ENCODE measurements at regions not wholly inside any gene's neighbourhood (a gene's known extent, or its start where the extent isn't known, plus 50 kb on each side); places are given as distances from the start of the nearest gene placed in this dataset.

GRCh38 chr2:120495586-120495985 is 149.7 kb downstream of the INHBB start:
- no peak overlapping the region for H3K4ac ChIP-seq (ENCODE audit: low read depth, low read length)
- no peak overlapping the region for H3K4me3 ChIP-seq (ENCODE audit: low read depth, low read length)
- H2AFZ ChIP-seq (ENCODE audit: insufficient read depth, low read length, poor library complexity), result no peak overlapping the region
- H3K4me2 ChIP-seq (ENCODE audit: low read length), result no peak overlapping the region
- H4K91ac ChIP-seq (ENCODE audit: low read depth, low read length), result no peak overlapping the region
- H4K8ac ChIP-seq (ENCODE audit: low read depth, low read length), result no peak overlapping the region
- H3K27ac ChIP-seq (ENCODE audit: low read depth, low read length), result no peak overlapping the region
- peaks cover 4% of the 10 kb centered on the region for H3K9me3 ChIP-seq (ENCODE audit: insufficient read depth, low read depth, low read length)
- no peaks in the 10 kb centered on the region for H3K36me3 ChIP-seq (ENCODE audit: control insufficient read depth in 1 of 2, insufficient read depth in 2 of 2, low read length in 2 of 2)
- no peaks in the 10 kb centered on the region for H3K79me1 ChIP-seq (ENCODE audit: low read length)
- H4K12ac ChIP-seq (ENCODE audit: low read depth, low read length), result no peak overlapping the region
- no peak overlapping the region for H2BK12ac ChIP-seq (ENCODE audit: low read length)
- no peak overlapping the region for H2AK5ac ChIP-seq (ENCODE audit: low read length)
- no peak overlapping the region for H3K18ac ChIP-seq (ENCODE audit: low read length)
- no peaks in the 10 kb centered on the region for H3K4me1 ChIP-seq (ENCODE audit: control insufficient read depth in 1 of 2, insufficient read depth in 2 of 2, low read length in 2 of 2)
- no peak overlapping the region for H2BK5ac ChIP-seq (ENCODE audit: low read depth, low read length, poor library complexity)
- no peak for DNase-seq
- H2BK120ac ChIP-seq (ENCODE audit: insufficient read depth, low read length, poor library complexity), result no peak overlapping the region
- H3K9ac ChIP-seq (ENCODE audit: low read length), result no peak overlapping the region
- H3K14ac ChIP-seq (ENCODE audit: low read length), result no peak overlapping the region
- no peaks in the 10 kb centered on the region for H3K27me3 ChIP-seq (ENCODE audit: insufficient read depth, low read length)
- H3K79me2 ChIP-seq (ENCODE audit: control insufficient read depth, insufficient read depth, low read length, poor library complexity), result no peaks in the 10 kb centered on the region
- no CpG with 5 or more reads among the region's 2 CpGs for WGBS (ENCODE audit: extremely low coverage, insufficient coverage, insufficient read length)
- H3K23ac ChIP-seq (ENCODE audit: low read length), result no peak overlapping the region

GRCh38 chr2:120496235-120496634 is 150.3 kb downstream of the INHBB start:
- Histone ChIP-seq H3K14ac (ENCODE audit: low read length) (no peak overlapping the region), H3K27ac (ENCODE audit: low read depth, low read length) (no peak overlapping the region), H3K36me3 (ENCODE audit: control insufficient read depth in 1 of 2, insufficient read depth in 2 of 2, low read length in 2 of 2) (no peaks in the 10 kb centered on the region), H4K12ac (ENCODE audit: low read depth, low read length) (no peak overlapping the region), H3K18ac (ENCODE audit: low read length) (no peak overlapping the region), H3K23ac (ENCODE audit: low read length) (no peak overlapping the region), H4K8ac (ENCODE audit: low read depth, low read length) (no peak overlapping the region), H3K4ac (ENCODE audit: low read depth, low read length) (no peak overlapping the region), H2BK5ac (ENCODE audit: low read depth, low read length, poor library complexity) (no peak overlapping the region), H3K9ac (ENCODE audit: low read length) (no peak overlapping the region), H3K79me2 (ENCODE audit: control insufficient read depth, insufficient read depth, low read length, poor library complexity) (no peaks in the 10 kb centered on the region), H2BK12ac (ENCODE audit: low read length) (no peak overlapping the region), H2AFZ (ENCODE audit: insufficient read depth, low read length, poor library complexity) (no peak overlapping the region), H3K79me1 (ENCODE audit: low read length) (no peaks in the 10 kb centered on the region), H3K27me3 (ENCODE audit: insufficient read depth, low read length) (no peaks in the 10 kb centered on the region), H2BK120ac (ENCODE audit: insufficient read depth, low read length, poor library complexity) (no peak overlapping the region), H3K4me2 (ENCODE audit: low read length) (no peak overlapping the region), H3K4me1 (ENCODE audit: control insufficient read depth in 1 of 2, insufficient read depth in 2 of 2, low read length in 2 of 2) (no peaks in the 10 kb centered on the region), H3K9me3 (ENCODE audit: insufficient read depth, low read depth, low read length) (peaks cover 4% of the 10 kb centered on the region), H4K91ac (ENCODE audit: low read depth, low read length) (no peak overlapping the region), H2AK5ac (ENCODE audit: low read length) (no peak overlapping the region), H3K4me3 (ENCODE audit: low read depth, low read length) (no peak overlapping the region)
- WGBS (ENCODE audit: extremely low coverage, insufficient coverage, insufficient read length), result no CpG with 5 or more reads among the region's 7 CpGs
- DNase-seq, result no peak

DNA sequence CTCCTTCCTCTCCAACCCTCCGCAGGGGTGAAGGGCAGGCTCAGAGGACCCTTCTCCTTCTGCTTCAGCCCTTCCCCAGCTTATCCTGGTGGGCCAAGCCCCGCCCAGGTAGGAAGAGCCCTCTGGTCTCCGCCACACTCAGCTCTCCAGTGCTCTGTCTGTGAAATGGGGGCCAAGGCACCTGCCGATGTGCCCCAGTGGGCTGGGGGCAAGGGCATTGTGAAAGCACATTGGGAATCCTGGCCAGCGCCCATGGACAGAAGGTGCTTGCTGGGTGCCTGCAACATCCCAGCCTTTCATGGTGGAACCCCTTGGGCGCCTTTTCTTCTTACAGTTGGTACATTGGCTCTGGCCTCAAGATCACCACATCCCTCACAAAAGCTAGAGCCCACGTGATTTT is 150.8 kb downstream of the INHBB start:
- Histone ChIP-seq H3K4me2 (ENCODE audit: low read length) (no peak overlapping the region), H3K9ac (ENCODE audit: low read length) (no peak overlapping the region), H4K12ac (ENCODE audit: low read depth, low read length) (no peak overlapping the region), H3K79me1 (ENCODE audit: low read length) (no peaks in the 10 kb centered on the region), H3K4ac (ENCODE audit: low read depth, low read length) (no peak overlapping the region), H3K23ac (ENCODE audit: low read length) (no peak overlapping the region), H3K79me2 (ENCODE audit: control insufficient read depth, insufficient read depth, low read length, poor library complexity) (no peaks in the 10 kb centered on the region), H2AFZ (ENCODE audit: insufficient read depth, low read length, poor library complexity) (no peak overlapping the region), H3K9me3 (ENCODE audit: insufficient read depth, low read depth, low read length) (peaks cover 4% of the 10 kb centered on the region), H3K4me1 (ENCODE audit: control insufficient read depth in 1 of 2, insufficient read depth in 2 of 2, low read length in 2 of 2) (no peaks in the 10 kb centered on the region), H3K27me3 (ENCODE audit: insufficient read depth, low read length) (no peaks in the 10 kb centered on the region), H4K8ac (ENCODE audit: low read depth, low read length) (no peak overlapping the region), H3K27ac (ENCODE audit: low read depth, low read length) (no peak overlapping the region), H2BK12ac (ENCODE audit: low read length) (no peak overlapping the region), H2AK5ac (ENCODE audit: low read length) (no peak overlapping the region), H3K4me3 (ENCODE audit: low read depth, low read length) (no peak overlapping the region), H2BK5ac (ENCODE audit: low read depth, low read length, poor library complexity) (no peak overlapping the region), H4K91ac (ENCODE audit: low read depth, low read length) (no peak overlapping the region), H2BK120ac (ENCODE audit: insufficient read depth, low read length, poor library complexity) (no peak overlapping the region), H3K14ac (ENCODE audit: low read length) (no peak overlapping the region), H3K18ac (ENCODE audit: low read length) (no peak overlapping the region), H3K36me3 (ENCODE audit: control insufficient read depth in 1 of 2, insufficient read depth in 2 of 2, low read length in 2 of 2) (no peaks in the 10 kb centered on the region)
- no peak for DNase-seq
- no CpG with 5 or more reads among the region's 7 CpGs for WGBS (ENCODE audit: extremely low coverage, insufficient coverage, insufficient read length)

DNA sequence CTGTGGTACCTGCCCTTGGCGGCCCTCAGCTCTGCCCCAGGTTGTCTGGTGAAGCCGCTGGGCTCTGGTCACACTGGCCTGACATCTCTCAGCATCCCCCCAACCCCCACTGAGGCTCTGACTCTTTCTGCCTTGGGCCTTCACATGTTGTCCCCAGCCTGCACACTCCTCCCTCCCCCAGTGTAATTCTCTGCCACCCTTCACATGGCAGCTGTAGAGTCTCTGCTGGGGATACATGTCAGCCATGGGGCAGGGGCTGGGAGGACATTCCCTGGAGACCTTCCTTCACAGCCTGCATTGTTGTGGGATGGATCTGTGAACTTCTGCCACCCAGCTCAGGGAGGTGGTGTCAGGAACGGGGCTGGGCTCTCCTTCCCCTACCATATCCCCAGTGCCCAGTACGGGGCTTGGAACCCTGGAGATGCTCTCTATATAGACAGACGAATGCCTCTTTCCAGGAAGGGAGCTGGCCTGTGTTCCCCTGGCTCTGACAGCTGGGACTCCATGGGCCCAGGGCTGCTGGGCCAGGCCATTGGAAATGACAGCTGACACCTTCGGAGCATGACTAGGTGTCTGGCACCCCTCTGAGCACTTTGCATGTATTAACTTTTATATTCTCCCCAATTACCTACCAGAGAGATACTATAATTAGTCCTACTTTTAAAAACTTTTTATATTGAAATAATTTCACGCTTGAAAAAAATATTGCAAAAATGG is 151.5 kb downstream of the INHBB start:
- Histone ChIP-seq H3K4me3 (ENCODE audit: low read depth, low read length) (no peak overlapping the region), H3K14ac (ENCODE audit: low read length) (no peak overlapping the region), H2BK5ac (ENCODE audit: low read depth, low read length, poor library complexity) (no peak overlapping the region), H3K9ac (ENCODE audit: low read length) (no peak overlapping the region), H2AFZ (ENCODE audit: insufficient read depth, low read length, poor library complexity) (no peak overlapping the region), H3K4me1 (ENCODE audit: control insufficient read depth in 1 of 2, insufficient read depth in 2 of 2, low read length in 2 of 2) (no peaks in the 10 kb centered on the region), H2AK5ac (ENCODE audit: low read length) (no peak overlapping the region), H3K27ac (ENCODE audit: low read depth, low read length) (no peak overlapping the region), H3K79me1 (ENCODE audit: low read length) (no peaks in the 10 kb centered on the region), H4K91ac (ENCODE audit: low read depth, low read length) (no peak overlapping the region), H3K36me3 (ENCODE audit: control insufficient read depth in 1 of 2, insufficient read depth in 2 of 2, low read length in 2 of 2) (no peaks in the 10 kb centered on the region), H2BK12ac (ENCODE audit: low read length) (no peak overlapping the region), H3K18ac (ENCODE audit: low read length) (no peak overlapping the region), H3K23ac (ENCODE audit: low read length) (no peak overlapping the region), H3K27me3 (ENCODE audit: insufficient read depth, low read length) (no peaks in the 10 kb centered on the region), H3K79me2 (ENCODE audit: control insufficient read depth, insufficient read depth, low read length, poor library complexity) (no peaks in the 10 kb centered on the region), H3K9me3 (ENCODE audit: insufficient read depth, low read depth, low read length) (peaks cover 4% of the 10 kb centered on the region), H4K12ac (ENCODE audit: low read depth, low read length) (no peak overlapping the region), H3K4ac (ENCODE audit: low read depth, low read length) (no peak overlapping the region), H4K8ac (ENCODE audit: low read depth, low read length) (no peak overlapping the region), H2BK120ac (ENCODE audit: insufficient read depth, low read length, poor library complexity) (no peak overlapping the region), H3K4me2 (ENCODE audit: low read length) (no peak overlapping the region)
- no CpG with 5 or more reads among the region's 7 CpGs for WGBS (ENCODE audit: extremely low coverage, insufficient coverage, insufficient read length)
- no peak for DNase-seq

All from trophoblast cell (in vitro differentiated cells and primary cell).